Thyroid gland (tissue), 4 donors: ENCODE measurements at regions not wholly inside any gene's neighbourhood (a gene's known extent, or its start where the extent isn't known, plus 50 kb on each side); places are given as distances from the start of the nearest gene placed in this dataset.

ENCODE experiments used
- DNase-seq, 2 donors: peaks; one replicate each; pipeline ENCODE4 v3.0.0-alpha.2; 2019
- H3K27ac ChIP-seq, 3 donors: fragments of 200-600 bp; sonication (generic); 1 replicate in 2 of 3; 2 replicates in 1 of 3; pipeline ENCODE4 v1.5.1; 2016 to 2019; ENCODE audit warnings: mild to moderate bottlenecking in 1 of 3, moderate library complexity in 1 of 3
- H3K27me3 ChIP-seq: fragments of 200-600 bp; sonication (generic); one replicate; pipeline ENCODE4 v1.5.1; 2019
- H3K36me3 ChIP-seq, 2 donors: fragments of 200-600 bp; sonication (generic); one replicate each; pipeline ENCODE4 v1.5.1; 2016 to 2019
- H3K4me1 ChIP-seq, 2 donors: fragments of 200-600 bp; sonication (generic); one replicate each; pipeline ENCODE4 v1.5.1; 2017 to 2019
- H3K4me3 ChIP-seq, 3 donors: fragments of 200-600 bp; sonication (generic); replicated peaks in 1 of 3; 1 replicate in 2 of 3; 2 replicates in 1 of 3; pipeline ENCODE4 v1.5.1; 2016; ENCODE audit warnings: mild to moderate bottlenecking in 1 of 3
- H3K9me3 ChIP-seq: fragments of 200-600 bp; sonication (generic); one replicate; pipeline ENCODE4 v1.5.1; 2017
- POLR2A ChIP-seq, 2 donors: fragments of 450-650 bp; IDR thresholded peaks; one replicate each; pipeline ENCODE4 v1.6.1; 2017; ENCODE audit warnings: antibody characterized with exemption in 2 of 2, mild to moderate bottlenecking in 2 of 2, moderate library complexity in 1 of 2
- WGBS, 2 donors: methylation state at CpG; one replicate each; pipeline ENCODE4 v1.1.5; 2017; 5-methylcytosine and 5-hydroxymethylcytosine counted together
- intact Hi-C: fragments of 100-400 bp; cut with DNase I; formaldehyde crosslinking; loops from one replicate; pipeline ENCODE4 v1.15.1; 2023
- TF ChIP-seq, protein P1 (sequence below), 6 experiments: fragments of 200-600 bp in 3 of 6; fragments of 450-650 bp in 3 of 6; sonication (generic) in 3 of 6; IDR thresholded peaks; one replicate each; pipeline ENCODE4 v1.5.1; 2016 to 2019; ENCODE audit warnings: antibody characterized with exemption in 6 of 6, mild to moderate bottlenecking in 2 of 6, inconsistent platforms in 1 of 6, moderate library complexity in 1 of 6

DNA sequence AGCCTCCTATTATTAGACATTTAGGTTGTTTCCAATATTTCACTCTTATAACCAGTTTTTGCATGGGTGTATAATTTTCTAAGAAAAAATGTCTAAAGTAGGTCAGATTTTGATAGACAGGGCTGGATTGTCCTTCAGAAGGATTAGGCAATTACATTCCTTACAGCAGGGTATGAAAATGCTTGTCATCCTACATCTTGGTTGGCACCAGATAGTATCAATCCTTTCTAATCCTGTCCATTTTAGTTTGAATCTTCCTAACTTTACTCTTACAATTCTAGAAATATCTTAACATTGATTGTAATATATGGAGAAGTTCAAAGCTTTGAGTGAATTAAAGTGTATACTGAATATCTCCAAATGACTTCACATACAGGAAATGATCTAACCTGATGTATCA lies 63.0 kb upstream of the ZBED5 start:
- H3K4me3 ChIP-seq, result no peak overlapping the region
- TF ChIP-seq, protein P1, sequence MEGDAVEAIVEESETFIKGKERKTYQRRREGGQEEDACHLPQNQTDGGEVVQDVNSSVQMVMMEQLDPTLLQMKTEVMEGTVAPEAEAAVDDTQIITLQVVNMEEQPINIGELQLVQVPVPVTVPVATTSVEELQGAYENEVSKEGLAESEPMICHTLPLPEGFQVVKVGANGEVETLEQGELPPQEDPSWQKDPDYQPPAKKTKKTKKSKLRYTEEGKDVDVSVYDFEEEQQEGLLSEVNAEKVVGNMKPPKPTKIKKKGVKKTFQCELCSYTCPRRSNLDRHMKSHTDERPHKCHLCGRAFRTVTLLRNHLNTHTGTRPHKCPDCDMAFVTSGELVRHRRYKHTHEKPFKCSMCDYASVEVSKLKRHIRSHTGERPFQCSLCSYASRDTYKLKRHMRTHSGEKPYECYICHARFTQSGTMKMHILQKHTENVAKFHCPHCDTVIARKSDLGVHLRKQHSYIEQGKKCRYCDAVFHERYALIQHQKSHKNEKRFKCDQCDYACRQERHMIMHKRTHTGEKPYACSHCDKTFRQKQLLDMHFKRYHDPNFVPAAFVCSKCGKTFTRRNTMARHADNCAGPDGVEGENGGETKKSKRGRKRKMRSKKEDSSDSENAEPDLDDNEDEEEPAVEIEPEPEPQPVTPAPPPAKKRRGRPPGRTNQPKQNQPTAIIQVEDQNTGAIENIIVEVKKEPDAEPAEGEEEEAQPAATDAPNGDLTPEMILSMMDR (IDR thresholded peaks at IDR 0.05), result no peak
- no peak overlapping the region for H3K27ac ChIP-seq
- no peak for DNase-seq
- intact Hi-C loops, result no loop called here
- H3K9me3 ChIP-seq, result no peaks in the 10 kb centered on the region
- H3K4me1 ChIP-seq, result no peaks in the 10 kb centered on the region
- H3K36me3 ChIP-seq, result no peaks in the 10 kb centered on the region
- H3K27me3 ChIP-seq, result no peaks in the 10 kb centered on the region

DNA sequence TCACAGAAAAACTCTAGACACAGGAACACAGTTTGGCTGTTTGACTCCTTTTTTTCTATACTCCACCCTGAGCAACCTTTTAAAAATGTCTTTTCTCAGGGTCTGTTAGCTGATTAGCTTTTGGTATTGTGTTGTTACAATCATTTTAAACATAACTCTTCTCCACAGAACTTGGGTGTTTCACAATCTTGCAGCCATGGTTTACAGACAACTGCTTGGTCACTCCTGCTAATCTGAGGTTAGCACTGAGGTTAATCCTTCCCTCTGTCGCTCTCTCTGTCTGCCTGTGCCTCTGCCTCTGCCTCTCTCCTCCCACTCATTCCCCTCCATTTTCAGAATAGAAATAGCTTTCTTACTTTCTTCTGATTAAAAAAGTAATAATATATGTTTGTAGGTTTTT lies 62.4 kb upstream of the ZBED5 start:
- Histone ChIP-seq H3K36me3 (no peaks in the 10 kb centered on the region), H3K27me3 (no peaks in the 10 kb centered on the region), H3K4me3 (no peak overlapping the region), H3K9me3 (no peaks in the 10 kb centered on the region), H3K4me1 (no peaks in the 10 kb centered on the region), H3K27ac (no peak overlapping the region)
- WGBS, 2 donors, result 82 to 90% methylated on average over 1 of the region's 1 CpG
- TF ChIP-seq, protein P1 (IDR thresholded peaks at IDR 0.05), result no peak
- no peak for TF ChIP-seq POLR2A (IDR thresholded peaks at IDR 0.05)
- intact Hi-C loops, result no loop called here
- no peak for DNase-seq

- Histone ChIP-seq H3K27ac (no peak overlapping the region), H3K27me3 (no peaks in the 10 kb centered on the region), H3K9me3 (no peaks in the 10 kb centered on the region), H3K4me1 (no peaks in the 10 kb centered on the region), H3K36me3 (no peaks in the 10 kb centered on the region), H3K4me3 (no peak overlapping the region)
- 82 to 87% methylated on average over 1 of the region's 1 CpG for WGBS, 2 donors
- no peak for TF ChIP-seq POLR2A (IDR thresholded peaks at IDR 0.05)
- TF ChIP-seq, protein P1 (IDR thresholded peaks at IDR 0.05), result no peak
- intact Hi-C loops, result no loop called here
- DNase-seq, result no peak
These were observed 60.8 kb upstream of the ZBED5 start for GRCh38 chr11:10918698-10919097.

- intact Hi-C loops, result no loop called here
- WGBS, 2 donors, result 80 to 93% methylated on average over 1 of the region's 1 CpG
- no peak overlapping the region for H3K27ac ChIP-seq
- no peaks in the 10 kb centered on the region for H3K9me3 ChIP-seq
- H3K4me3 ChIP-seq, result no peak overlapping the region
- TF ChIP-seq, protein P1 (IDR thresholded peaks at IDR 0.05), result no peak
- TF ChIP-seq POLR2A (IDR thresholded peaks at IDR 0.05), result no peak
- DNase-seq, result no peak
- no peaks in the 10 kb centered on the region for H3K36me3 ChIP-seq
- H3K4me1 ChIP-seq, result no peaks in the 10 kb centered on the region
- no peaks in the 10 kb centered on the region for H3K27me3 ChIP-seq
These were observed 60.4 kb upstream of the ZBED5 start for GRCh38 chr11:10918275-10918674.

DNA sequence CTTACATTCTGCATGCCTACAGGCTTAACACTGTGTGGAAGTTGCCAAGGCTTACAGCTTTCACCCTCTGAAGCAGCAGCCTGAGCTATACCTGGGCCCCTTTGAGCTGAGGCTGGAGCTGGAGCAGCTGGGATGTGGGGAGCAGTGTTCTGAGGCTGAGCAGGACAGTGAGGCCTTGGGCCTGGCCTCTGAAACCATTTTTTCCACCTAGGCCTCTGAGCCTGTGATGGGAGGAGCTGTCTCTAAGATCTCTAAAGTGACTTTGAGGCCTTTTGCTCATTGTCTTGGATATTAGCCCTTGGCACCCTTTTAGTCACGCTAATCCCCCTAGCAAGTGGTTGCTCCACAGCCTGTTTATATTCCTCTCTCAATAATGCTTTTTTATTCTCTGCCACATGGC lies 59.9 kb upstream of the ZBED5 start:
- no peaks in the 10 kb centered on the region for H3K9me3 ChIP-seq
- DNase-seq, result no peak
- intact Hi-C loops, result no loop called here
- WGBS, 2 donors, result 38 to 97% methylated on average over 1 of the region's 1 CpG
- no peak for TF ChIP-seq POLR2A (IDR thresholded peaks at IDR 0.05)
- TF ChIP-seq, protein P1 (IDR thresholded peaks at IDR 0.05), result no peak
- no peaks in the 10 kb centered on the region for H3K36me3 ChIP-seq
- no peaks in the 10 kb centered on the region for H3K4me1 ChIP-seq
- no peaks in the 10 kb centered on the region for H3K27me3 ChIP-seq
- H3K4me3 ChIP-seq, result no peak overlapping the region
- no peak overlapping the region for H3K27ac ChIP-seq
